ENCODE measurements at regions not wholly inside any gene's neighbourhood (a gene's known extent, or its start where the extent isn't known, plus 50 kb on each side); places are given as distances from the start of the nearest gene placed in this dataset.

DNA sequence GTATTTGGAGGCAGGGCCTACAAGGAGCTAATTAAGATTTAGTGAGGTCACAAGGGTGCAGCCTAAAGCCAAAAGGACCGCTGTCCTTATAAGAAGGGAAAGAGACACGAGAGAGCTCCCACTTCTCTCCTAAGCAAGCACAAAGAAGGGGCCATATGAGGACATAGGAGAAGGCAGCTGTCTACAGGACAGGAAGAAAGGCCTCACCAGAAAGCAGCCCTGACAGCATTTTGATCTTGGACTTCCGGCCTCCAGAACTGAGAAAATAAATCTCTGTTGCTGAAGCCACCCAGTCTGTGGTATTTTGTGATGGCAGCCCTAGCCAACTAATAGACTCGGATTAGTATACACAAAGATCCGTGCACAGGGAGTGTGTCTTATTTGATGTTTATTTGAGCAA is 139.7 kb downstream of the B3GNT2 start:
- no peak overlapping the region for H3K27ac ChIP-seq
- H3K4me1 ChIP-seq (ENCODE audit: control insufficient read depth in 1 of 2, insufficient read depth in 1 of 2, low read depth in 1 of 2, low read length in 1 of 2) = no peaks in the 10 kb centered on the region
- H3K4me3 ChIP-seq (ENCODE audit: low read depth in 1 of 2, low read length in 1 of 2) = no peak overlapping the region
- TF ChIP-seq, protein P1, sequence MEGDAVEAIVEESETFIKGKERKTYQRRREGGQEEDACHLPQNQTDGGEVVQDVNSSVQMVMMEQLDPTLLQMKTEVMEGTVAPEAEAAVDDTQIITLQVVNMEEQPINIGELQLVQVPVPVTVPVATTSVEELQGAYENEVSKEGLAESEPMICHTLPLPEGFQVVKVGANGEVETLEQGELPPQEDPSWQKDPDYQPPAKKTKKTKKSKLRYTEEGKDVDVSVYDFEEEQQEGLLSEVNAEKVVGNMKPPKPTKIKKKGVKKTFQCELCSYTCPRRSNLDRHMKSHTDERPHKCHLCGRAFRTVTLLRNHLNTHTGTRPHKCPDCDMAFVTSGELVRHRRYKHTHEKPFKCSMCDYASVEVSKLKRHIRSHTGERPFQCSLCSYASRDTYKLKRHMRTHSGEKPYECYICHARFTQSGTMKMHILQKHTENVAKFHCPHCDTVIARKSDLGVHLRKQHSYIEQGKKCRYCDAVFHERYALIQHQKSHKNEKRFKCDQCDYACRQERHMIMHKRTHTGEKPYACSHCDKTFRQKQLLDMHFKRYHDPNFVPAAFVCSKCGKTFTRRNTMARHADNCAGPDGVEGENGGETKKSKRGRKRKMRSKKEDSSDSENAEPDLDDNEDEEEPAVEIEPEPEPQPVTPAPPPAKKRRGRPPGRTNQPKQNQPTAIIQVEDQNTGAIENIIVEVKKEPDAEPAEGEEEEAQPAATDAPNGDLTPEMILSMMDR (IDR thresholded peaks at IDR 0.05) = no peak
- H3K27me3 ChIP-seq = no peaks in the 10 kb centered on the region
- no peaks in the 10 kb centered on the region for H3K36me3 ChIP-seq
- no peaks in the 10 kb centered on the region for H3K9me3 ChIP-seq

DNA sequence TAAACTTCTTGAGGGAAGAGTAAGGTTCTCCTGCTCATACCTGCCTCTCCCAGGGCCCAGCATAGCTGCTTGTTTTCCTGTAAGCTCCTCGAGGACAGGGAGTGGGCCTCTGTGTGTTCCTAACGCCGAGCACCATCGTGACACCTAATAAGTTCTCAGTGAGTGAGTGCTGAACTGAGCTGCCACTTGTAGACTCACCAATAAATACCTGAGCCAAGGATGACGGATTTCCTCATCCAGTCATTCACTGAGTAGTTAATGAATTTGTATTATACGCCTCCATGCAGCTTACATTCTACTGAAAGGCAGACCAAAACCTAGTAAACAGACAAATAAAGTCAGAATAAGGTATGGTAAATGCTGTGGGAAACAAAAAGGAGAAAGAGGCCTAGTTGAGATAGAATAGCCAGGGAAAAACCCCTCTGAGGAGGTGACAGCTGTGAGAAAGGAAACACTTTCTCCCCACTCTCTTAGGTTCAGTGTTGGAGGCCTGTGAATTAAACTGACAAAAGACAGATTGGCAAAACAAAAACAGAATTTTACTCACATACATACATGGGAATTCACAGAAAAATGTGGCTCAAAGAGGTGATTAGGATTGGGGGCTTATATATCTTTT is 138.6 kb downstream of the B3GNT2 start:
- H3K27me3 ChIP-seq = no peaks in the 10 kb centered on the region
- no peaks in the 10 kb centered on the region for H3K4me1 ChIP-seq (ENCODE audit: control insufficient read depth in 1 of 2, insufficient read depth in 1 of 2, low read depth in 1 of 2, low read length in 1 of 2)
- H3K9me3 ChIP-seq = no peaks in the 10 kb centered on the region
- no peaks in the 10 kb centered on the region for H3K36me3 ChIP-seq
- H3K27ac ChIP-seq = no peak overlapping the region
- H3K4me3 ChIP-seq (ENCODE audit: low read depth in 1 of 2, low read length in 1 of 2) = no peak overlapping the region
- TF ChIP-seq, protein P1 (IDR thresholded peaks at IDR 0.05) = no peak

DNA sequence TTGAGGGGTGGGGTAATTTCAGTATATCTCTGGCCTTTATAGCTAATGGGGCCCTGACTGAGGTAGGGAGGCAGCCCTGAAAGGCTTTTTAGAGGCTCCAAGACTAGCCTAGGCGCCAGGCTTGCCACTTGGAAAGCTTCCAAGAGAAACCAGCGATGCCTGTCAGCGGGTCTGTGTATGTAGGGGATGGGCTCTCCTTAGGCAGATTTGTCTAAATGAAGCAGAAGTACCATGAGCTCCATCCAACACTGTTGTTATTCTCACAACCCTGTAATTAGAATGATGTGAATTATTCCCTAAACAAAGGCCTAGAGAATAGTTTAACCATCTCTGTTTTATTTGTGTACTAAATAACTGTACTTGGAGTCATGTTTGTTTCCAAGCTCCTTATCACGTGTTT is 138.1 kb downstream of the B3GNT2 start:
- H3K9me3 ChIP-seq = no peaks in the 10 kb centered on the region
- H3K27me3 ChIP-seq = no peaks in the 10 kb centered on the region
- H3K4me1 ChIP-seq (ENCODE audit: control insufficient read depth in 1 of 2, insufficient read depth in 1 of 2, low read depth in 1 of 2, low read length in 1 of 2) = no peaks in the 10 kb centered on the region
- H3K4me3 ChIP-seq (ENCODE audit: low read depth in 1 of 2, low read length in 1 of 2) = no peak overlapping the region
- H3K27ac ChIP-seq = no peak overlapping the region
- TF ChIP-seq, protein P1 (IDR thresholded peaks at IDR 0.05) = no peak
- no peaks in the 10 kb centered on the region for H3K36me3 ChIP-seq

DNA sequence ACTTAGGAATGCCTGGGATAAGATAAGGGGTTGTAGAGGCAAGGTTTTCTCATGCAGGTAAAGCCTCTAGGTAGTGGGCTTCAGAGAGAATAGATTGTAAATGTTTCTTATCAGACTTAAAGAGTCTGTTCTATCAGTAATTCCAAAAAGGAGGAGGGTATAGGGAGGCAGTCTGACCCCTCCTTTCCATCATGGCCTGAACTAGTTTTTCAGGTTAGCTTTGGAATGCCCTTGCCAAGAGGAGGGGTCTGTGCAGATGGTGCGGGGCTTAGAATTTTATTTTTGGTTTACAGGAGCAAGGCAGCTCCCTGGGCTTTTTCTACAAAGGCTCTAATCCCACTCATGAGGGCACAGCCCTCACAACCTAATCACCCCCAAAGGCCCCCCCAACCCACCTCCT is 135.0 kb downstream of the B3GNT2 start:
- H3K36me3 ChIP-seq = no peaks in the 10 kb centered on the region

DNA sequence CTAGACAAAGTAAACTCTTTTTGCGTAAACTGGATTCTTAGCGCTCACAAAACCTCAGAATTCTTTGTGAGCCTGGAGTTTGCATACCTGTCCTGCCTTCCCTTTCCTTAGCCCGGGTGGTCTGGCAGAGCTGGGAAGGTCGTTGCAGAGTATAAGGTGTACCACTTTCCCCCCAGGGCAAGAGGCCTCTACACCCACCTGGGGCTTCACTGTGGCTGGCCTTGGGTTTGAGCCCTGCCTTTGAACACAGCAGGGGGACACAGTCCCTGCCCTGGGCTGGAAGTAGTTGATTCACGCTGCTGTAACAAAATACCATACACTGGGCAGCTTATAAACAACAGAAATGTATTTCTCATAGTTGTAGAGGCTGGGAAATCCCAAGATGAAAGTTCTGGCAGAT is 133.9 kb downstream of the B3GNT2 start:
- Histone ChIP-seq H3K27me3 (no peaks in the 10 kb centered on the region), H3K27ac (no peak overlapping the region), H3K4me3 (ENCODE audit: low read depth in 1 of 2, low read length in 1 of 2) (no peak overlapping the region), H3K9me3 (no peaks in the 10 kb centered on the region), H3K36me3 (no peaks in the 10 kb centered on the region), H3K4me1 (ENCODE audit: control insufficient read depth in 1 of 2, insufficient read depth in 1 of 2, low read depth in 1 of 2, low read length in 1 of 2) (peaks cover 14 to 15% of the 10 kb centered on the region in 2 experiments)
- TF ChIP-seq, protein P1 (IDR thresholded peaks at IDR 0.05) = no peak

More for the DNA sequence above, 135.0 kb downstream of the B3GNT2 start:
- Histone ChIP-seq H3K4me3 (ENCODE audit: low read depth in 1 of 2, low read length in 1 of 2) (no peak overlapping the region), H3K4me1 (ENCODE audit: control insufficient read depth in 1 of 2, insufficient read depth in 1 of 2, low read depth in 1 of 2, low read length in 1 of 2) (peaks cover 4 to 5% of the 10 kb centered on the region in 2 experiments), H3K9me3 (no peaks in the 10 kb centered on the region), H3K27me3 (no peaks in the 10 kb centered on the region), H3K27ac (no peak overlapping the region)
- TF ChIP-seq, protein P1 (IDR thresholded peaks at IDR 0.05) = no peak

Data from neutrophil (primary cell).